Prostate gland (tissue), 2 donors: ENCODE measurements at regions not wholly inside any gene's neighbourhood (a gene's known extent, or its start where the extent isn't known, plus 50 kb on each side); places are given as distances from the start of the nearest gene placed in this dataset.

Source experiments
- POLR2A ChIP-seq: fragments of 450-650 bp; IDR thresholded peaks from one replicate; pipeline ENCODE4 v1.6.1; 2016; ENCODE audit warnings: antibody characterized with exemption, mild to moderate bottlenecking
- POLR2AphosphoS5 ChIP-seq: sonication (generic); formaldehyde crosslinking; IDR thresholded peaks from one replicate; pipeline ENCODE4 v1.6.1; 2017; ENCODE audit warnings: antibody characterized with exemption
- TF ChIP-seq, protein P1 (sequence below), 4 experiments: fragments of 200-600 bp in 2 of 4; fragments of 450-650 bp in 2 of 4; sonication (generic) in 2 of 4; IDR thresholded peaks; 1 replicate in 3 of 4; 2 replicates in 1 of 4; pipeline ENCODE4 v1.5.1; 2016 to 2019; ENCODE audit warnings: antibody characterized with exemption in 4 of 4, mild to moderate bottlenecking in 2 of 4, moderate library complexity in 2 of 4

DNA sequence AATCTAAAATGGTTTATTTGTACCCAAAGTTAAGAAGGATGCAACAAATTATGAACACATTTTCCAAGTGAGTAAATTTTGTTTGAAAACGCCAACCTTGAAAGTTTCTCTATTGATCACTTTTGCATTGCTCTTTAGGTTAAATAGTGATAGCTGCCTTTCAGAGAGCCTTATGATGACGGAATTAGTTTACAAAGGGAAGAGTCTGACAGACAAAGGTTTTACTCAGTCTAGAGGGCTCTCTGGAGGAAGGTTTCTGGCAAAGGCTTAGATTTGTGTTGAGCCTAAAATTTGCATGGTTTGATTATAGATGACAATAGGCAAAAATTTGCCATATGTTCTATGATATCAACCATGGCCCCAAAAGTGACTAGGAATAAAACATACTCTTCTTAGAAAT is 95.9 kb upstream of the RUNX1 start:
- TF ChIP-seq, protein P1, sequence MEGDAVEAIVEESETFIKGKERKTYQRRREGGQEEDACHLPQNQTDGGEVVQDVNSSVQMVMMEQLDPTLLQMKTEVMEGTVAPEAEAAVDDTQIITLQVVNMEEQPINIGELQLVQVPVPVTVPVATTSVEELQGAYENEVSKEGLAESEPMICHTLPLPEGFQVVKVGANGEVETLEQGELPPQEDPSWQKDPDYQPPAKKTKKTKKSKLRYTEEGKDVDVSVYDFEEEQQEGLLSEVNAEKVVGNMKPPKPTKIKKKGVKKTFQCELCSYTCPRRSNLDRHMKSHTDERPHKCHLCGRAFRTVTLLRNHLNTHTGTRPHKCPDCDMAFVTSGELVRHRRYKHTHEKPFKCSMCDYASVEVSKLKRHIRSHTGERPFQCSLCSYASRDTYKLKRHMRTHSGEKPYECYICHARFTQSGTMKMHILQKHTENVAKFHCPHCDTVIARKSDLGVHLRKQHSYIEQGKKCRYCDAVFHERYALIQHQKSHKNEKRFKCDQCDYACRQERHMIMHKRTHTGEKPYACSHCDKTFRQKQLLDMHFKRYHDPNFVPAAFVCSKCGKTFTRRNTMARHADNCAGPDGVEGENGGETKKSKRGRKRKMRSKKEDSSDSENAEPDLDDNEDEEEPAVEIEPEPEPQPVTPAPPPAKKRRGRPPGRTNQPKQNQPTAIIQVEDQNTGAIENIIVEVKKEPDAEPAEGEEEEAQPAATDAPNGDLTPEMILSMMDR (IDR thresholded peaks at IDR 0.05), result no peak
- no peak for TF ChIP-seq POLR2A
- TF ChIP-seq POLR2AphosphoS5, result no peak
